Stimulated activated CD4-positive, alpha-beta T cell treated with anti-CD3 and anti-CD28 coated beads, Interleukin-1b, Interleukin-23, amount 100 ng/mL, for 24 hours (primary cell): ENCODE measurements at regions not wholly inside any gene's neighbourhood (a gene's known extent, or its start where the extent isn't known, plus 50 kb on each side); places are given as distances from the start of the nearest gene placed in this dataset.
"Not testable (repeated sequence)": the region's sequence is repeated elsewhere in the genome, so short reads cannot be mapped to it uniquely, and the experiment has no call there.

Source experiments
- DNase-seq, 4 experiments: peaks; one replicate each; pipeline ENCODE4 v3.0.0-alpha.2; 2020; ENCODE audit warnings: low read depth in 4 of 4, low spot score in 1 of 4

- no peak for DNase-seq
Measured at GRCh38 chr5:61215996-61216395, 53.7 kb upstream of the SMIM15 start.

GRCh38 chr5:61216741-61217140 is 54.5 kb upstream of the SMIM15 start:
- no peak for DNase-seq

DNA sequence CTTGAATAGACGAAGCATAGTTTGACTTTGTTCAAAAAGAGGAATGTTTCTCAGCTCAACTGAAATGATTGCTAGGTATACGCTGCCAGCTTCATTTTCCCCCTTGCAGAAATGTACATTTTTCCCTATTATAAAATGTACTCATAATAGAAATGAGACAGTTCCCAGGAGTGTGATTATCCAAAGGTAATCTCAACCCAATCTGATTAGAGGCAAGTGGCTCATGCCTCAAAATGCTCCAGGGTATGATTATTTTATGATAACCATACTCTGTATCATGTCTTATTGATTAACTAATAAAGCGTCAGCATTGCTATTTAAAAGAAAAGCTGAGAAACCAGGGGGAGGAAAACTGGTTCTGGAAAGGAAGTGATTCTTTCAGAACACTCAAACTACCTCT is 54.9 kb upstream of the SMIM15 start:
- DNase-seq, result no peak

DNA sequence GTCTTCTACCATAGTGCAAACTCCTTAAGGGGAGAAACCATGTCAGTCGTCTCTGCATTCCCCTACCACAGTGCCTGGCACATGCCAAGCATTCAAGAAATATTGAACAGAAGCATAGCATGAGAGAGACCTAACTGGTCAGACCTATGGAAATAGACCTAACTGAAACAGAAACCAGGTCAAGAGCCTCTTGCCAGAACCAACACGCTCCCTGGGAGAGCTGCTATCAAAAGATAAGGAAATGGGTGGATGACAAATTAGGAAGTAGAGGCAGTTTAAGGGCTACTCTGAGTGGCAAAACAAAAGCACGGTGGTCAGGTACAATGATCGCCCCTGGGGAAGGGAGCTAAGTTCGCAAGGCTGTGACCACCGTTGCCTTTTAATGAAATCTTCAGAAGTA is 66.0 kb upstream of the SMIM15 start:
- no peak for DNase-seq

DNA sequence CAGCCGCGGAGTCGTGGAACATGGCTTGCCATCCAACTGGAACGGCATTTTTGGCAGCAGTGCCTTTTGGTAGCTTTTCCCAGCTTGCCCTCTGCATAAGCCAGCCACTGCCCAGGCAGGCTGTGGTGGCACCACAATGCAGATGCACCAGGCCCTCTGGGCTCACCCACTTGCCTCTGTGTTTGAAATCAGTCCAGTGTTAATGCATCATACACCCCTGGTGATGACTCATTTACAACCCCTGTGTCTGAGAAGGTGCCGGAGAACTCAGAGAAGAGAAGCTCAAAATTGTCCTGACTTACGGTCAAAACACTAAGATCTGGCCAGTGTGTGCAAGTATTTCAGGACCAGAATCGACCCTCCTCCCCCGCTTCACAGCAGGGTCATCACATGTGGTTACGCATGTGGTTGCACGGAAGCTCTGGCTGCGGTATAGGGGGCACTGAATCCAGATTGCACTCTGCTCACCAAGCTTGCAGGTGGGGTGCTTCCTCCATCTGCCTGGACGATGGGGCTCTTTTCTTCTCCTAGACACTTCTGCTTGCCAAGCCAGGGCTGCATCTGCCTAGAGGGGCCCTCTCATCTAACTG is 66.5 kb upstream of the SMIM15 start:
- no peak for DNase-seq

GRCh38 chr5:61229416-61229815 is 67.1 kb upstream of the SMIM15 start:
- no peak for DNase-seq

DNA sequence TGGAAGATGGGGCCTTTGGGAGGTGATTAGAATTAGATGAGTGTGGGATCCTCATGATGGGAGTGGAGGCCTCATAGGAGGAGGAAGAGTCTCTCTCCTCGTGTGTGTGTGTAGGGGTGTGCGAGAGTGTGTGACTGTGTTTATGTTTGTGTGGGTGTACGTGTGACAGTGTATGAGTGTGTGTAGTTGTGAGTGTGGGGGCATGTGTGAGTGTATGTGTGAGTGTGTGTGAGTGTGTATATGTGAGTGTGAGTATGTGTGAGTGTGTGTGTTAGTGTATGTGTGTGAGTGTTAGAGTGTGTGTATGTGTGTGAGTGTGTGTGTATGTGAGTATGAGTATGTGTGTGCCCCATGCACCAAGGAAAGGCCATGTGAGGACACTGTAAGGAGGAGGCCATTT is 68.2 kb upstream of the SMIM15 start:
- no peak for DNase-seq

- DNase-seq, result no peak
Measured at GRCh38 chr5:61231813-61232212, 69.5 kb upstream of the SMIM15 start.

- no peak for DNase-seq
Measured at GRCh38 chr5:61232490-61233050, 70.3 kb upstream of the SMIM15 start.

GRCh38 chr5:61234019-61234418 is 71.8 kb upstream of the SMIM15 start:
- DNase-seq, result no peak

DNA sequence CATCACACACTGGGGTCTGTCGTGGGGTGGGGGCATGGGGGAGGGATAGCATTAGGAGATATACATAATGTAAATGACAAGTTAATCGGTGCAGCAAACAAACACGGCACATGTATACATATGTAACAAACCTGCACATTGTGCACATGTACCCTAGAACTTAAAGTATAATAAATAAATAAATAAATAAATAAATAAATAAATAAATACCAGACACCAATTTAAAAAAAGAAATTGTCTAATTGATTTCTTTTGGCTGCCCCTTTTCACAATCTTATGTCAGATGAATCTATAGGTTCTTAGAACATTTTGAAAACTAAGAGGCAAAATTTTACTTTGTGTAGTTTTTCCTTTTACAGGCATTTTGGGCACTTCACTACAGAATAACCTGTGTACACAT is 74.4 kb upstream of the SMIM15 start:
- not testable (repeated sequence) for DNase-seq

DNA sequence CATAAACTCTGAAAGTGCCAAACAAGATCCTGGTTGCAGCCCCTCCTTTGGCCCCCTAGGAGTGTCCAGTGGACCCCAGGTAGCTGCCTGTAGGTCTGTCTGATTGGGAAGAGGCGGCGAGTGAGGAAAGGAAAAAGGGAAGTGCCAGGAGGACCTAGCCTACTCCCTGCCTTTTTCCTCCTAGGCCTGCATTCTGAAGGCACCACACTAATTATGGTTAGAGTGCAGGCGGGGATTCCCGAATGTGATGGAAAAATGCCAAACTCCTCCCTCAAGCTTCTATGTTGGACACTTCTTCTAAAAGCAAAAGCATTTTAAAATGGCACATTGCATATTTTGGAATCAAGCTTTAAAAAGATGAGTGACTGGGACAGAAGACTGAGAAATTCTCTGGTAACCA is 83.2 kb upstream of the SMIM15 start:
- no peak for DNase-seq

DNA sequence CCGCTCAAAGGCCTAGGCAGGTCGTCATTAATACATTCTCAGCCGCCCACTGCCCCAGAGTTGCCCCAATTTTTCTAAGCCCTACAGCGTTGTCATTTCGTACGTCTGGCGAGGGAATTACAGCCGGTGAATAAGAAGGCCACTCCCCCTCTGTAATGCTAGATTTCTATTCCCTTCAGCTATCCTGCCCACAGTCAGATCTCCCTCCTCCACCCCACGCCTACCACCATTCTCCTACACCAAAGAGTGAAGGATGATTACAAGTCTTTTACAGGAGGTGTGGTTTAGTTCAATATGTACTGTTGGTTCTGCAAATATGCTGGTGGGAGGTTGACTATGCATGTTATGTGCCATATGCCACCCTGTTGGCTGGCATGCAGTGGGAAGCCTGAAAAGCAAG is 83.7 kb upstream of the SMIM15 start:
- no peak for DNase-seq

- no peak for DNase-seq
Measured at GRCh38 chr5:61246768-61247307, 84.6 kb upstream of the SMIM15 start.

GRCh38 chr5:61251874-61252642 is 80.0 kb upstream of the ZSWIM6 start:
- DNase-seq, result no peak

DNA sequence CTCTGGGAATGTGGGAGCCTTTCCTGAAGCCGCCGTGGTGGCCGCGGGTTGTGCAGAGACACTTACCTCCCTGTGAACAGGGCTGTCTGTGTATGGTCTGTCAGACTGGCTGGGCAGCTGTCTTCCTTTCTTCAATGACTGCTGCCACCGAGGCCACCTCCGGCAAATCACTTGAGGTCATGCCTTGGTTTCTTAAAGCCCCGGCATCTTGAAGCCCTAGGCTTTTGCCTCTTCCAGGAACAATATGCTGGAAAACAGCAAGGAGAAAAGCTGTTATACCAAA is 79.5 kb upstream of the ZSWIM6 start:
- DNase-seq, result no peak

DNA sequence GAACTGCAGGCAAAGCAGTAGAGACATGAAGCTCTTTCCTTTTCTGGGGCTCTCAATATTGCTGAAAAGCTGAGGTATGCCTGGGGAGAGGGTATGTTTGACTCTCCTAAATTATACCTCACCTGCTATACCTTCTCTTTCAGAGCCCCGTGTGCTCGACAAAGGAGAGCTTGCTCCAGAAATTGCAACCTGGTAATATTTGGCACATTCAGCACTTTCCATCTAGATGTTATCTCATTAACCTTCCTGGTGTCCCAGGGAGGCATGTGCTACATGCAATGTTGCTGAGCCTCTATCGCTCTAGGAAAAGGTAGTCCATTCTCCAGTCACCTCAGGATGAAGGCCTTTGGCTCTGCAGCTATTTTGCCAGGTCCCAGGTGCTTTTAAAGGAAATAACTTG is 78.5 kb upstream of the ZSWIM6 start:
- no peak for DNase-seq

GRCh38 chr5:61254969-61255555 is 77.0 kb upstream of the ZSWIM6 start:
- no peak for DNase-seq

GRCh38 chr5:61256474-61256873 is 75.6 kb upstream of the ZSWIM6 start:
- DNase-seq, result no peak

GRCh38 chr5:61257421-61257820 is 74.6 kb upstream of the ZSWIM6 start:
- no peak for DNase-seq

DNA sequence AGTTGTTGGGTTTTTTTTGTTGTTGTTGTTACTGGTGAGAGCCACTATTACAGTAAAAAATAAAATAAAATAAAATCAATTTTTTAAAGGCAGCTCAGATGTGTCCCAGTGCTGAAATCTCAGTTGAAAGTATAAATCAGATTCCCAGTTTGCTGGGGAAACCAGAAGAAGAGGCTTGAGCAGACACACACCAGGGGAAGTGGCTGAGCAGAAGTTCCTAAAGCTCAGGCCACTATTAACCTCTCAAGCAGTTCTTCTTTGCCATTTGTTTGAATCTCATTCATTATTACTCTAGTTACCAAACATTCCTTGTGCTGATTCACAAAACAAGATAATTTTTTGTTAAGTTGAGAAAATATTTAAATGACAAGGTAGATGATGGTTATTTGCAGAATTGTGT is 70.9 kb upstream of the ZSWIM6 start:
- no peak for DNase-seq

GRCh38 chr5:61262080-61262479 is 70.0 kb upstream of the ZSWIM6 start:
- no peak for DNase-seq
